ENCODE measurements at regions not wholly inside any gene's neighbourhood (a gene's known extent, or its start where the extent isn't known, plus 50 kb on each side); places are given as distances from the start of the nearest gene placed in this dataset.

GRCh38 chr7:80350430-80350829, 161.4 kb downstream of the GNAT3 start:
- no peak for TF ChIP-seq EZH2 (IDR thresholded peaks at IDR 0.05; ENCODE audit: low read depth, unreplicated experiment)
- TF ChIP-seq, protein P1, sequence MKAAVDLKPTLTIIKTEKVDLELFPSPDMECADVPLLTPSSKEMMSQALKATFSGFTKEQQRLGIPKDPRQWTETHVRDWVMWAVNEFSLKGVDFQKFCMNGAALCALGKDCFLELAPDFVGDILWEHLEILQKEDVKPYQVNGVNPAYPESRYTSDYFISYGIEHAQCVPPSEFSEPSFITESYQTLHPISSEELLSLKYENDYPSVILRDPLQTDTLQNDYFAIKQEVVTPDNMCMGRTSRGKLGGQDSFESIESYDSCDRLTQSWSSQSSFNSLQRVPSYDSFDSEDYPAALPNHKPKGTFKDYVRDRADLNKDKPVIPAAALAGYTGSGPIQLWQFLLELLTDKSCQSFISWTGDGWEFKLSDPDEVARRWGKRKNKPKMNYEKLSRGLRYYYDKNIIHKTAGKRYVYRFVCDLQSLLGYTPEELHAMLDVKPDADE (IDR thresholded peaks at IDR 0.05): no peak
- TF ChIP-seq CTCF (conservative IDR thresholded peaks at IDR 0.05; ENCODE audit: low read depth in 2 of 2): no peak
- TF ChIP-seq POLR2AphosphoS5 (IDR thresholded peaks at IDR 0.05; ENCODE audit: low read depth): no peak
- no peak for TF ChIP-seq STAT1 (IDR thresholded peaks at IDR 0.05; ENCODE audit: unreplicated experiment)

All from GM23338 (cell line).